HG02759 (cell line): ENCODE measurements at regions not wholly inside any gene's neighbourhood (a gene's known extent, or its start where the extent isn't known, plus 50 kb on each side); places are given as distances from the start of the nearest gene placed in this dataset.

Experiments
- ATAC-seq: cut with Tn5 transposase; IDR thresholded peaks from one replicate; pipeline ENCODE4 v1.9.1; 2021; ENCODE audit warnings: mild to moderate bottlenecking, moderate library complexity; ENCODE audit not compliant: unreplicated experiment

DNA sequence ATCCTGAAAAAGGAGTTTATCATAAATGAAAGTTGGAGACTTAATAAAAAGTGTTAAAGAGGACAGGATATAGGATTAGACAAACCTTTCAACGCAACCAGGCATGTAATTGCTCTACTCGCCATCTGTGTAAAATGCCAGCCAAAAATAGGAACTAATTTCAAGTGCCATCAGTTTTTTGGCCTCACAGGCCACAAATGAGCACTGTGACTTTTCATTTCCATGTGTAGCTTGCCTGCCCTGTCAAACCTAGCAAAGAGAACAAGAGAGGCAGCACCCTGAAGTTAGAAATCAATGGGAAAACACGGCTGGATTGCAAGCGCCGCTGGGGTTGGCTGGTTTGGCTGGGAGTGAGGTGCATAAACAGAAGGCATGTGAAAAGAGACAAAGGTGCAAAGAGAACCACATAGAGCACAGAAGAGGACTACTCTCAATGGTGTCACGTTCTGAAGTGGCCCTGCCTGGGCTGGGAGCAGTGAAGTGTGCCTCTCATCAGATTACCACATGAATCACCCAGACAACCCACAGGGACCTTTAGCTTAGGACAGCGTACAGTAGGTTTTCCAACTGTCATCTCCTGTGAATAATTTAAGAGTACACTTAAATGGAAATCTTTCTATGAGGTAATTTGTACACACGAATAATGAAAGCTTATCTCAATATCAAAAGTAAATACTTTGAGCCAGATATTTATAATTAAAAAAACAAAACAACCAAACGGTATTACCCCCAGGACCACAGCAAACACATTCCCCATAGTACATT lies 78.0 kb upstream of the NHSL1 start:
- peak; percentile 70 for ATAC-seq

DNA sequence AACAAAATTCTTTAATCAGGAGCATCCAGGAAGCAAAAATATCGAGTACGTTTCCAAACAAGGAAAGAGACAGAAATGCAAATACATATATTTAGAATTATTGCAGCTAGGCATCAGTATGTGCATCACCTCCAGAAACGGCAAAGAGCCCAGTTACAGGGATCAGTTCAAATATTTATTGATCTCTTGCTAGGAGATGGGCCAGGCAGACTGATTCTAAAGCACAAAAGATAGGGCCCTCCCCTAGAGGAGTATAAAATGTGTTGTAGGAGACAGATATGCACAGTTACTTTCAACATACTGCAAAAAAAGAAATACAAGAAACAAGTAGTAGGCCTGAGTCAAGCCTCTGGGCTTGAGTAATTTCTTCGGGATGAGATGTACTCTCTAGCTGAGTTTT lies 80.7 kb upstream of the NHSL1 start:
- ATAC-seq: no peak

- no peak for ATAC-seq
These were observed 81.5 kb upstream of the NHSL1 start for GRCh38 chr6:138580801-138581200.

DNA sequence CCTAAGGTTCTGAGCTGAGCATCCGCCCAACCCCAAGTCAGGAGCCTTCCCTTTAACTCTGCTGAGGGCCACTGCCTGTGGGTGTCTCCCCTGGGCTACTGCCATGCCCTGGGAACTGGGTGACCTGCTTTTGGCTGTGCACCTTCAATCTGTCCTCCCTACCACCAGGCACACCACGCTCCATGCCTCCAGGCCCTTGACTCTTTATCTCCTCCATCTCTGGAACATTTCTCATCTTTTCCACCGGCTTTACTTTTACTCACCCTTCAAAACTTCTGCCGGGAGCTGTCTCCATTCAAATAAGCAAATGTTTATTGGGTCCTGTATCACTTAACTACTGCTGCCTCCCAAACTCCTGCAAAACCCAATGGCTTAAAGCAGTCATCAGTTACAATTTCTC lies 83.3 kb upstream of the NHSL1 start:
- no peak for ATAC-seq

DNA sequence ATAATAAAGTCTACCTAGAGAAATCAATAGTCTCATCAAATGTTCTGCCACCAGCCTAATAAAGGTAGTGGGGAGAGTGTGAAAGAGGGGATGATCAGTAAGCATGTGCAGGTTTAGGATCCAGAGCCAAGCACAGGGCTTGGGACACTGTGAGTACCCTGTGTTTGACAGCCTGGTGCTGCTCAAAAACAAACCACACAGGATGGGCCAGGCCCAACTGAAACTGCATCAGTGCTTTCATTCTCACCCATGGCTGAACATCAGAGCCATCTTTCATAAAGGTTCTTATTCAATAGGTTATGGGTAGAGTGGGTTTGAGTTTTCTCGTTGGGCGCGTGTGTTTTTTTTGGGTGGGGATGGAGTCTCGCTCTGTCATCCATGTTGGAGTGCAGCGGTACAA lies 87.3 kb upstream of the NHSL1 start:
- ATAC-seq: no peak

DNA sequence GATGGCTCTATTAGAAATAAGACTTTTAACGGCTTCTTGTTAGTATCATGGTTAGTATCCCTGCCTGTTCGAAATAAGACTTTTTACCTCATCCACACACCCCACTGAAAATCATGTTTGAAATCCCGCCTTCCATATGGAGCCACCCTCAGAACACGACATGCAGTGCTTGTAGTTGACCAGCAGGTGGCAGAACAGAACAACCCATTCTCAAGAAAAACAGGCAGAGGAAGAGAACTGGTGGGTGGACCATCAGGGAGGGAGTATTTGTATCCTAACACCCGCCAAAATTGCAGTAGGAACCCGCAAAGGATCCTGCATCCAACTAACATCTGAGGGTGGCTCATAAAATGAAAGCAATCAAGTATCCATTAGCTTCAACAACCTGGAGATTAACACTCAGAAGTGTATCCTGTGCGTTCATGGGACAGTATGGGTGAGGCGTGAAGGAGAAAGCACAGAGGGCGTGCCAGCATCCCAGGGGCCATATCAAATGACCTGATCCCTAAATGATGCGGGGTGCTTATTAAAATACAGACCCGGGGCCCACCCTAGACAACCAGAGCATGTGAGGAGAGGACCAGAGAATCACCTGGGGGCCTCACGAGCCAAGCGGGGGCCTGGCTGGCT lies 89.6 kb upstream of the NHSL1 start:
- ATAC-seq: peak; percentile 28

DNA sequence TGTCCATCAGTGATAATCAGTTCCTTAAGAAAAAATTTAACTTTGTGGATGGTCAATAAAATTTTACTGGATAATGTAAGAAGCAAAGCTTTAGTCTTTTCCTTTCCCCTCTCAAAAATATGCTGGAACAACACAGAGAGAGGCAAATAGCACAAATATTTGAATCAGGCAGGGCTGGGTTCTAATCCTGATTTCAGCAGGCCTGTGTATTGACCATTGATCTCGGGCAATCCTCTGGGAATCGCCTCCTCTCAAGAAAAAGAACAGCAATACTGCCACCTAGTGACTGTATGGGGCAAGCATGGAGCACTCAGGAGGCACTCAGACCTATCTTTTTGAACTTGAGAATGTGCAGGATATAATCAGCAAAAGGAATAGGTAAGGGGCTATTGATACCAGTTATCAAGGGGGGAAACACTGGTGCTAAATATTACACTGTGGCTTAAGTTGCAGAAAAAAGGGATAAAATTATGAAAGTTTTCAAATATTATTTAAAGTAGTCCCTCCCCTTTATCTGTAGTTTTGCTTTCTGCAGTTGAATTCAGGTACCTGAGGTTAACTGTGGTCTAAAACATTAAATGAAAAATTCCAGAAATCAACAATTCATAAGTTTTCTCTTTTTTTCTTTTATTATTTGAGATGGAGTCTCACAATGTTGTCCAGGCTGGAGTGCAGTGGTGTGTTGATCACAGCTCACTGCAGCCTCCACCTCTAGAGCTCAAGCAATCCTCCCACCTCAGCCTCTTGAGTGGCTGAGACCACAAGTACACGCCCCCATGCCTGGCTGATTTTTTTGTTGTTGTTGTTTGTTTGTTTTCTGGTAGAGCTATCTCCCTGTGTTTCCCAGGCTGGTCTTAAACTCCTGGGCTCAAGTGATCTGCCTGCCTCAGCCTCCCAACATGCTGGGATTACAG lies 91.8 kb upstream of the NHSL1 start:
- no peak for ATAC-seq

- ATAC-seq: peak; percentile 54
These were observed 93.4 kb upstream of the NHSL1 start for GRCh38 chr6:138592749-138593123.

- ATAC-seq: peak; percentile 85
These were observed 94.0 kb upstream of the NHSL1 start for GRCh38 chr6:138593124-138593877.

- ATAC-seq: no peak
These were observed 94.8 kb upstream of the NHSL1 start for GRCh38 chr6:138593909-138594757.

DNA sequence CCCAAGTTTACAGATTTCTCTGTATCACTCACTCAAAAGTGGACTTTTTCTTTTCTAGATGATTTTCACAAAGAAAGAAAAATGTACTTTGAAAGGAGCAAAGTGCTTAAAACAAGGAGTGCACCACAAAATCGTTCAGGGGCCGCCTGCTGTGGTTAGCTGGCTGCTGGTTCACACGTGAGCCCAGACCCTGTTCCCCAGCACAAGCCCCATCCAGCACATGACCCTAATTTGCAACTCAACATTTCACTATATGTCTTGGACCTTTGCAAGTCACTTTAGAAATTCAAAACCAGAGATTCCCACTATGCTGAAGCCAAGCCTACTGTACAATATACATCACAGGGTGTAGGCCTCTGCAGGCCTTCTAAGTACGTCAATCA lies 95.5 kb upstream of the NHSL1 start:
- ATAC-seq: no peak

- ATAC-seq: no peak
These were observed 96.8 kb upstream of the NHSL1 start for GRCh38 chr6:138596126-138596525.

DNA sequence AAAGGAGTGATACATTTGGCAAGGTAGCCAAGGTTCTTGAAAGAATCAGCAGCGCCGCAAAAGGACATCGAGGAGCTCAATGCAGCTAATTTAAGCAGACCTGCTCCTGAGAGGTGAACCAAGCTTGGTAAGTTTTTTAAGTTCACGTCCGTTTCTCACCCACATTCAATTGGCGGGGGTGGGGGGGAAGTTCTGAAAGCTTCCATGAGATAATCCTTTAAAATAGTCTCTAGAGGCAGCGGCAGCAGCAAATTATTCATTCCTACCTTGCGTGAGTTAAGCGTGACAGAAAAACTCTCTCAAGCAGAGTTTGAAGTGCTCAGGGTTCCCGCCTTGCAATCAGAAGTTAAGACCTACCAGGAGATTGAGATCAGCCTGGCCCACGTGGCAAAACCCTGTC lies 97.3 kb upstream of the NHSL1 start:
- no peak for ATAC-seq

GRCh38 chr6:138597336-138597735 lies 98.0 kb upstream of the NHSL1 start:
- ATAC-seq: no peak

GRCh38 chr6:138598562-138599173 lies 99.4 kb upstream of the NHSL1 start:
- no peak for ATAC-seq

- no peak for ATAC-seq
These were observed 101.0 kb upstream of the NHSL1 start for GRCh38 chr6:138600261-138600660.

- ATAC-seq: no peak
These were observed 101.4 kb upstream of the NHSL1 start for GRCh38 chr6:138600726-138601125.

- ATAC-seq: no peak
These were observed 101.8 kb upstream of the NHSL1 start for GRCh38 chr6:138601128-138601527.

- no peak for ATAC-seq
These were observed 106.7 kb upstream of the NHSL1 start for GRCh38 chr6:138605958-138606357.
